EH (cell line): ENCODE measurements at regions not wholly inside any gene's neighbourhood (a gene's known extent, or its start where the extent isn't known, plus 50 kb on each side); places are given as distances from the start of the nearest gene placed in this dataset.
A peak's percentile ranks its signal among the peaks of the same experiment; 100 is the strongest.
"Not testable (repeated sequence)": the region's sequence is repeated elsewhere in the genome, so short reads cannot be mapped to it uniquely, and the experiment has no call there.

ENCODE experiments used
- DNase-seq: peaks from one replicate; pipeline ENCODE4 v3.0.0-alpha.2; 2015; ENCODE audit warnings: low read depth

- peak; percentile 32 for DNase-seq
These were observed 59.0 kb downstream of the FASLG start for GRCh38 chr1:172717722-172718465.

- no peak for DNase-seq
These were observed 60.2 kb downstream of the FASLG start for GRCh38 chr1:172719066-172719627.

- peak; percentile 58 for DNase-seq
These were observed 60.8 kb downstream of the FASLG start for GRCh38 chr1:172719694-172720138.

GRCh38 chr1:172720339-172720738 is 61.4 kb downstream of the FASLG start:
- no peak for DNase-seq

- DNase-seq, result peak; percentile 14
These were observed 64.3 kb downstream of the FASLG start for GRCh38 chr1:172723251-172723650.

GRCh38 chr1:172724232-172724631 is 65.3 kb downstream of the FASLG start:
- DNase-seq, result no peak

GRCh38 chr1:172724765-172725613 is 66.1 kb downstream of the FASLG start:
- DNase-seq, result no peak

- DNase-seq, result no peak
These were observed 67.8 kb downstream of the FASLG start for GRCh38 chr1:172726740-172727139.

GRCh38 chr1:172727275-172727857 is 68.5 kb downstream of the FASLG start:
- no peak for DNase-seq

GRCh38 chr1:172727956-172728603 is 69.2 kb downstream of the FASLG start:
- DNase-seq, result peak; percentile 42

- DNase-seq, result not testable (repeated sequence)
These were observed 69.8 kb downstream of the FASLG start for GRCh38 chr1:172728705-172729104.

- no peak for DNase-seq
These were observed 73.5 kb downstream of the FASLG start for GRCh38 chr1:172732427-172732826.

GRCh38 chr1:172733815-172734214 is 74.9 kb downstream of the FASLG start:
- DNase-seq, result no peak

GRCh38 chr1:172738389-172738788 is 79.5 kb downstream of the FASLG start:
- no peak for DNase-seq

GRCh38 chr1:172742599-172743500 is 83.9 kb downstream of the FASLG start:
- DNase-seq, result peak; percentile 56

- DNase-seq, result peak; percentile 85
These were observed 86.1 kb downstream of the FASLG start for GRCh38 chr1:172745014-172745413.

GRCh38 chr1:172746091-172746949 is 87.4 kb downstream of the FASLG start:
- DNase-seq, result peak; percentile 98

GRCh38 chr1:172748201-172748600 is 89.3 kb downstream of the FASLG start:
- no peak for DNase-seq

- DNase-seq, result no peak
These were observed 92.8 kb downstream of the FASLG start for GRCh38 chr1:172751683-172752082.

GRCh38 chr1:172753964-172754363 is 95.1 kb downstream of the FASLG start:
- no peak for DNase-seq
